ENCODE measurements at regions not wholly inside any gene's neighbourhood (a gene's known extent, or its start where the extent isn't known, plus 50 kb on each side); places are given as distances from the start of the nearest gene placed in this dataset.

DNA sequence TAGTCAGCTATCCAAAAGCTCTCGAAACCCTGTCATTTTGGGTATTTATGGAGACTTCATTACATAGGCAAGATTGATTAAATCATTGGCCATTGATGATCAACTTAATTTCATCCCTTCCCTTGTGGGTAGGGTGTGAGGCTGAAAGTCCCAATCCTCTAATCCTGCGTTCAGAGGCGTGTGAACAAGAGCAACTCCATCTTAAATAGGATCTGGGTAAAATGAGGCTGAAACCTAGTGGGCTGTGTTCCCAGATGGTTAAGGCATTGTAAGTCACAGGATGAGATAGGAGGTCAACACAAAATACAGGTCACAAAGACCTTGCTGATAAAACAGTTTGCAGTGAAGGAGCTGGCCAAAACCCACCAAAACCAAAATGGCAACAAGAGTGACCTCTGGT lies 641.7 kb upstream of the GJE1 start:
- TF ChIP-seq, protein P1, sequence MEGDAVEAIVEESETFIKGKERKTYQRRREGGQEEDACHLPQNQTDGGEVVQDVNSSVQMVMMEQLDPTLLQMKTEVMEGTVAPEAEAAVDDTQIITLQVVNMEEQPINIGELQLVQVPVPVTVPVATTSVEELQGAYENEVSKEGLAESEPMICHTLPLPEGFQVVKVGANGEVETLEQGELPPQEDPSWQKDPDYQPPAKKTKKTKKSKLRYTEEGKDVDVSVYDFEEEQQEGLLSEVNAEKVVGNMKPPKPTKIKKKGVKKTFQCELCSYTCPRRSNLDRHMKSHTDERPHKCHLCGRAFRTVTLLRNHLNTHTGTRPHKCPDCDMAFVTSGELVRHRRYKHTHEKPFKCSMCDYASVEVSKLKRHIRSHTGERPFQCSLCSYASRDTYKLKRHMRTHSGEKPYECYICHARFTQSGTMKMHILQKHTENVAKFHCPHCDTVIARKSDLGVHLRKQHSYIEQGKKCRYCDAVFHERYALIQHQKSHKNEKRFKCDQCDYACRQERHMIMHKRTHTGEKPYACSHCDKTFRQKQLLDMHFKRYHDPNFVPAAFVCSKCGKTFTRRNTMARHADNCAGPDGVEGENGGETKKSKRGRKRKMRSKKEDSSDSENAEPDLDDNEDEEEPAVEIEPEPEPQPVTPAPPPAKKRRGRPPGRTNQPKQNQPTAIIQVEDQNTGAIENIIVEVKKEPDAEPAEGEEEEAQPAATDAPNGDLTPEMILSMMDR (IDR thresholded peaks at IDR 0.05 in 4 of 5, conservative IDR thresholded peaks at IDR 0.05 in 1 of 5) = no peak
- no peak for TF ChIP-seq POLR2A (IDR thresholded peaks at IDR 0.05)
